Urothelium cell line (cell line): ENCODE measurements at regions not wholly inside any gene's neighbourhood (a gene's known extent, or its start where the extent isn't known, plus 50 kb on each side); places are given as distances from the start of the nearest gene placed in this dataset.
"Not testable (repeated sequence)": the region's sequence is repeated elsewhere in the genome, so short reads cannot be mapped to it uniquely, and the experiment has no call there.

ENCODE experiments used
- DNase-seq: peaks from one replicate; pipeline ENCODE4 v3.0.0; 2011; ENCODE audit warnings: low spot score, mixed read lengths
- FAIRE-seq: peaks from 2 replicates; lab custom pipeline; 2011; peaks lifted over from hg19 to GRCh38; lab: Jason Lieb, UNC

DNA sequence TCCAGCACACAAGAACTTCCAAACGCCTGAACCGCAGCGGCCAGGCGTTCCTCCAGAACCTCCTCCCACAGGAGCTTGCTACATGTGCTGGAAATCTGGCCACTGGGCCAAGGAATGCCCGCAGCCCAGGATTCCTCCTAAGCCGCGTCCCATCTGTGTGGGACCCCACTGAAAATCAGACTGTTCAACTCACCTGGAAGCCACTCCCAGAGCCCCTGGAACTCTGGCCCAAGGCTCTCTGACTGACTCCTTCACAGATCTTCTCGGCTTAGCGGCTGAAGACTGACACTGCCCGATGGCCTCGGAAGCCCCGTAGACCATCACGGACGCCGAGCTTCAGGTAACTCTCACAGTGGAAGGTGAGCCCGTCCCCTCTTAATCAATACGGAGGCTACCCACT lies 130.2 kb upstream of the ADCY2 start:
- DNase-seq, FAIRE-seq: not testable (repeated sequence)

DNA sequence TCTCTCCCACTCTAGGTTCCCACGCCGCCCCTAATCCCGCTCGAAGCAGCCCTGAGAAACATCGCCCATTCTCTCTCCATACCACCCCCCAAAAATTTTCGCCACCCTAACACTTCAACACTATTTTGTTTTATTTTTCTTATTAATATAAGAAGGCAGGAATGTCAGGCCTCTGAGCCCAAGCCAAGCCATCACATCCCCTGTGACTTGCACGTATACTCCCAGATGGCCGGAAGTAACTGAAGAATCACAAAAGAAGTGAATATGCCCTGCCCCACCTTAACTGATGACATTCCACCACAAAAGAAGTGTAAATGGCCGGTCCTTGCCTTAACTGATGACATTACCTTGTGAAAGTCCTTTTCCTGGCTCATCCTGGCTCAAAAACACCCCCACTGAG lies 127.2 kb upstream of the ADCY2 start:
- not testable (repeated sequence) for FAIRE-seq, DNase-seq

- FAIRE-seq (no peak), DNase-seq (no peak)
These were observed 126.2 kb upstream of the ADCY2 start for GRCh38 chr5:7269591-7270274.

GRCh38 chr5:7271435-7272084 lies 124.4 kb upstream of the ADCY2 start:
- FAIRE-seq (no peak), DNase-seq (no peak)

GRCh38 chr5:7272408-7272965 lies 123.5 kb upstream of the ADCY2 start:
- DNase-seq = no peak
- no peak for FAIRE-seq

GRCh38 chr5:7274203-7274602 lies 121.7 kb upstream of the ADCY2 start:
- no peak for DNase-seq
- FAIRE-seq = no peak

- FAIRE-seq, DNase-seq: not testable (repeated sequence)
These were observed 106.3 kb upstream of the ADCY2 start for GRCh38 chr5:7289634-7290033.

- not testable (repeated sequence) for FAIRE-seq, DNase-seq
These were observed 98.1 kb upstream of the ADCY2 start for GRCh38 chr5:7297821-7298220.

GRCh38 chr5:7299731-7300130 lies 96.2 kb upstream of the ADCY2 start:
- DNase-seq, FAIRE-seq: not testable (repeated sequence)

- DNase-seq, FAIRE-seq: not testable (repeated sequence)
These were observed 90.8 kb upstream of the ADCY2 start for GRCh38 chr5:7305000-7305674.

DNA sequence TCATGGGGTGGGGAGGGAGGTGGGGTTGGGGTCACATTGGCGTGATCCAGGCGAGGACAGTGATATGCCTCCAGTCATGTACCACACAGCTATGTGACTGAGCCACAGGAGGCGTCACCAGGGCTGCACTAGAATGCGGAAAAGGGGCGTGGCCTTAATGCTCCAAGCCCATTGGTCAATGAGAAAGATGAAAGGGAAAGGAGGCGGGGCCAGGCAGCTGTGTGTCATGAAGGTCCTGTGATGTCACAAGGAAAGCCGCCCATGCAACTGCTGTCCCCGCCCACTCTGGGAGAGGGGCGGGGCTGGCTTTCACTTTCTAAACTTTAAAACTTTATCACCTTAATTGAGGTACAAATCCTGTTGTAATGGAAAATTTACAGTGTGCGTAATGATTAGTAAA lies 89.4 kb upstream of the ADCY2 start:
- DNase-seq, FAIRE-seq: not testable (repeated sequence)

DNA sequence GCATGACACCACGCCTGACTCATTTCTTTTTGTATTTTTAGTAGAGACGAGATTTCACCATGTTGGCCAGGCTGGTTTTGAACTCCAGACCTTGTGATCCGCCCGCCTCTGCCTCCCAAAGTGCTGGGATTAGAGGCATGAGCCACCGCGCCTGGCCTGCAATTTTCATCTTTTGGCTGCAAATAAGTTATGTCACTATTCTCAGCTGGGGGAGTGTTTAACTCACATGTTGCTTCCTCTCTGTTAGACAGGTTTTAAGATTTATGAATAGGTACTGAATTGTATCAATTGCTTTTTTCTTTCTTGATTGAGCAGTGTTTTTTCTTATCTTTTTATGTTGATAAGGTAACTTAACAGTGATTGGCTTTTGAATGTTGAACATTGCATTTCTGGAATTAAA lies 88.2 kb upstream of the ADCY2 start:
- FAIRE-seq, DNase-seq: not testable (repeated sequence)

DNA sequence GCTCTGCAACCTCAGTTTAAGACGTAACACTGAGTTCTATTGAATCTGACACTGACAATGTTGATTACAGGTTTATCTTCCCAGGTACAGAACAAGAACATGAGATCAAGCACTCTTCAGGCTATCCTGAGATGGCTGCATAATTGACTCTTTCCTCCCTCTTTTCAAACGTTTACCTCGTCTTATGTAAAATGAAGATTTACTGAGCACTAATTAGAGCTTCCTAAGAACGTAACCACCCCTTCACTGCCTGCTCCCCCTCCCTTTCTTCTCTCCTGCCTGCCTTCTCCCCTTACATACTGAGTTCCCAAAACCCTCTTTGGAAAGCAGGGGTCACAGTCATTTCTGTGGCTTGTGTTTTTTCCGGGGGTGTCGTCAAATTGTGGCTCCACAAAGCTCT lies 86.2 kb upstream of the ADCY2 start:
- not testable (repeated sequence) for DNase-seq, FAIRE-seq

DNA sequence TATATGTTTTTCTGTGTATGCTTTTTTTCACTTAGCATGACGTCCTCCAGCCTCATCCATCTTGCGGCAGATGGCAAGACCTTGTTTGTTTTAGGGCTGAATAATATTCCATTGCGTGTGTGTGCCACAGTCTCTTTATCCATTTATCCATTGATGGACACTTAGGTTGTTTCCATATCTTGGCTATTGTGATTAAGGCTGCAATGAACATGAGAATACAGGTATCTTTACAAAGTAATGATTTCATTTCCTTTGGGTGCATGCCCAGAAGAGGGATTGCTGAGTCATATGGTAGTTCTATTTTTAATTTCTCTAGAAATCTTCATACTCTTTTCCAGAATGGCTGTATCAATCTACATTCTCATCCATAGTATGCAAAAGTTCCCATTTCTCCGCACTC lies 85.3 kb upstream of the ADCY2 start:
- FAIRE-seq, DNase-seq: not testable (repeated sequence)

GRCh38 chr5:7315118-7315517 lies 80.8 kb upstream of the ADCY2 start:
- DNase-seq = no peak
- FAIRE-seq = no peak

DNA sequence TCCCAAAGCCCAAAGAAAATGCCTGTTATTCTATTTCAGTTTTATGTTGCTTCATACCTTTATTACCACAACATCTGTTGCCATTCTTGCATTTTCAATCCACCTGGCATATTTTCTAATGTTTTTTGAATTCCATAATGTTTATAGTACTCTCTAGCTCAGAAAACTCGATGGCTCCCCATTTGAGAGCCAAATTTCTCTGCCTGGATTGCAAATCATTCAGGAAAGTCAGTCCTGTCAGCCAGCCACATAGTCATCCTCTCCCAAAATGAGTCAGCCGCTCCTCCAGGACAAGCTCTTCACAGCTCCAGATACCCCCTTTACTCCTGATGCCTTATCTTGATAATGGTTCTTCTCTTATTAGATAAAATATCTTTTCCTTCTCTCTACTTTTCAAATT lies 78.2 kb upstream of the ADCY2 start:
- DNase-seq = peak; percentile 23

GRCh38 chr5:7320701-7321301 lies 75.1 kb upstream of the ADCY2 start:
- no peak for FAIRE-seq

More for the DNA sequence above, 78.2 kb upstream of the ADCY2 start:
- FAIRE-seq = no peak

DNA sequence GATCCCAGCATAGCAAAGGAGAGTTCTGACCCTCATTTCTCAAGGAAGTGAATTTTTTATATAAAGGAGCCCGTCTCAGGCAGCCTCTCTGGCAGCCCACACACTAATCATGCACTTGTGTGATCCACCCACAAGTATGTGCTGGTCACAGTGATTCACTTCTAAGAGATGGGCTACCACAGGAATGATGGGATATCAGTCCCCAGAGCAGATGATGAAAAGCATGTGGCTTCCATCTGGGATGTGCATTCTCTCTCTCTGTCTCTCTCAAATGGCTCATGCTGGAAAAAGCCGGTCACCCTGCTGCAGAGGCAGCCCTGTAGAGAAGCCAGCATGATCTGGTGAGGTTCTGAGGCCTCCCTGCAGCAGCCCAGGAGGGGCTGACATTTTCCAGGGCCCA lies 74.2 kb upstream of the ADCY2 start:
- FAIRE-seq (peak; percentile 95), DNase-seq (peak; percentile 89)

More at GRCh38 chr5:7320701-7321301, 75.1 kb upstream of the ADCY2 start:
- DNase-seq = no peak

DNA sequence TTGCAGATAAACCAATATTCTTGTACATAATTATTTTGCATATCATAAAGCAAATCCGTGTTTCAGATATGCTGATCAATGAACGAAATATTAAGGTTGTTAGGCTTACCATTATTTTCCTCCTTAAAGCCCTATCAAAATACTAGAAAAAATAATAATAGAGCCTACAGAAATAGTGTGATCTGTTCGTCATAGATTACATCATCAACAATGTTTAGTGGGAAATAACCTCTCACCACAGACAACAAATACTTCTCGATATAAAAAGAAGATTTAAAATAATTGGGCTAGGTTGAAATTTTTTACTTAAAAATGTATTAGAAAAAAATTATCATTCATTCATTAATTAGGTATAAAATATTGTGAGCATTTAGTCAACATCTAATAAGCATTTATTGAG lies 71.0 kb upstream of the ADCY2 start:
- FAIRE-seq (no peak), DNase-seq (no peak)

DNA sequence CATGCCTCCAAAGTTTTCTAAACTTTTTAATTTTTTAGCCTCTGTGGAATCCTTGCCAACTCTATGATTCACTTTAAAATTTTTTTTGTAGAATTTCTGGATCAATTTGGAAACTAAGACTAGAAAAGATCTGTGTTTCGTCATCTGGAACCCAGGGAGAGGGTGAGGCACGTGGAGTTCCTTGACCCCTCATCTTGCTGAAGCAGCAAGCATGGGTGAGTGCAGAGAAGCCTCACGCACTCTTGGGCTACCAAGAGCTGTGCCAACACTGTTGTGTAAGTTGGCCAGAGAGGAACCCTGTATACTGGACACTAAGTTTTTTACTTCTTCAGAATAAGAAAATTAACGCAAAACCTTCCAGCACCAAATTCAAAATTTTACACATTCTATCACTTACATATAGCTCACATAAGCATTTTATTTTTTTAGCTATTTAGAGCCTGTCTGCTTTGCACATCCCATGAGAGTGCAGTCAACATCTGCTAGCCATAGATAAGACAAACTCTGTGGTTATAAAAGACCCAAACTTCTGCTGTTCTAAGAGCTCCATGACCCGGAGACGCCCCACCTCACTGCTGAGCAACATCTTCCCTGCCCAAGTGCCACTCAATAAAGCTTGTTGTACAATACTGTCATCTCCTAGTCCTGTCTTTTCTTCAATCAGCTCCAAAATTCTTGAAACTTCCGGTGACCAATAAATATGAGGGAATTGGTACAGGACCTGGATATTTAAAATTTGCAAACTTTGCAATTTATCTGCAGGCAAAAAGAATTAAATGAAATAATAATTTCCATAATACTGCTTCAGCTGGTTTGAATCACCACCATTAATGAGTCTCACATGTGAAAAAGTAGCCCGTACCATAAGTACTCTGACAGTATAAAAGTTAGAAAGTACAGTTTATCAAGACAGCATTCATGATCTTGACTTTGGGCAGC lies 69.7 kb upstream of the ADCY2 start:
- FAIRE-seq = no peak

More for the DNA sequence above, 69.7 kb upstream of the ADCY2 start:
- no peak for DNase-seq
